Urothelium cell line (cell line): ENCODE measurements at regions not wholly inside any gene's neighbourhood (a gene's known extent, or its start where the extent isn't known, plus 50 kb on each side); places are given as distances from the start of the nearest gene placed in this dataset.

ENCODE experiments used
- DNase-seq: peaks from one replicate; pipeline ENCODE4 v3.0.0; 2011; ENCODE audit warnings: low spot score, mixed read lengths
- FAIRE-seq: peaks from 2 replicates; lab custom pipeline; 2011; peaks lifted over from hg19 to GRCh38; lab: Jason Lieb, UNC

- FAIRE-seq, result no peak
- no peak for DNase-seq
Observed at GRCh38 chr3:168341192-168341815, 245.6 kb upstream of the GOLIM4 start.

- no peak for FAIRE-seq
- DNase-seq, result no peak
Observed at GRCh38 chr3:168338161-168338560, 242.4 kb upstream of the GOLIM4 start.

DNA sequence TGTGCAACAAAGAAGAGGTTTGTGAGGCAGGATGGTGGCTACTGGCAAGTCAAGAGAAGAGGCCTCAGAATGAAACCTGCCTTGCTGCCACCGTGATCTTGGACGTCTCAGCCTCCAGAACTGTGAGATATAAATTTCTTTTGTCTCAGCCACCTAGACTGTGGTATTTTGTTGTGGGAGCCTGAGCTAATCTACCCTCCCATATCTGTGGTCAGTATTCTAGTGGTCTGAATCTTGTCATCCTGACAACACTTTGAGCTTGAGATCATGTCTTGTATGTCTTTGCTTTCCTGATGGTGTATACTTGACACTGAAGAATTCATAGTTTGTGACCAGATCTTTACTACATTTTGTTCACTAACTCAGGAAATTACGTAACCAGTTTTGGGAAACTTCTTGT is 240.6 kb upstream of the GOLIM4 start:
- FAIRE-seq, result no peak
- DNase-seq, result no peak

GRCh38 chr3:168333410-168333935 is 237.7 kb upstream of the GOLIM4 start:
- FAIRE-seq (no peak), DNase-seq (no peak)

- FAIRE-seq, result no peak
- no peak for DNase-seq
Observed at GRCh38 chr3:168331756-168332155, 236.0 kb upstream of the GOLIM4 start.

GRCh38 chr3:168330983-168331382 is 235.3 kb upstream of the GOLIM4 start:
- FAIRE-seq (no peak), DNase-seq (no peak)

- DNase-seq, result no peak
- FAIRE-seq, result no peak
Observed at GRCh38 chr3:168327856-168328255, 232.1 kb upstream of the GOLIM4 start.

DNA sequence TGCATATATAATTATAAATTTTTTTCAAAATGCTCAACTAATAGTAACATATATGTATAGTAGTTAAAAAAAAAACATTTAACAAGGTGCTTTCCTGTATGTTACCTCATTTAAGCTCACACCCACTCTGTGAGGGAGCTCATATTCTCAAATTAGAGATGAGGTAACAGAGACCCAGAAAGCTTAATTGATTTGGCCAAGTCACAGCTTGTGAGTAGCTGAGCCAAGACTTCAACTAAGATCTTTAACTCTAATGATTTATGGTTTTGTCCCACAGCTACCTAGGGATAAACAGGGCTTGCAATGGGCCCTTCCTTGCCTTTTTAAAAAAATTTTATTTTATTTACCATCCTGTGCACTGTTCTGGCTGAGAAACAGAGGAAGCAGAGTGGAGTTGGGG is 230.0 kb upstream of the GOLIM4 start:
- FAIRE-seq, result no peak
- DNase-seq, result no peak

- DNase-seq (no peak), FAIRE-seq (no peak)
Observed at GRCh38 chr3:168322941-168323340, 227.2 kb upstream of the GOLIM4 start.

- no peak for DNase-seq
- FAIRE-seq, result no peak
Observed at GRCh38 chr3:168314166-168314565, 218.4 kb upstream of the GOLIM4 start.

DNA sequence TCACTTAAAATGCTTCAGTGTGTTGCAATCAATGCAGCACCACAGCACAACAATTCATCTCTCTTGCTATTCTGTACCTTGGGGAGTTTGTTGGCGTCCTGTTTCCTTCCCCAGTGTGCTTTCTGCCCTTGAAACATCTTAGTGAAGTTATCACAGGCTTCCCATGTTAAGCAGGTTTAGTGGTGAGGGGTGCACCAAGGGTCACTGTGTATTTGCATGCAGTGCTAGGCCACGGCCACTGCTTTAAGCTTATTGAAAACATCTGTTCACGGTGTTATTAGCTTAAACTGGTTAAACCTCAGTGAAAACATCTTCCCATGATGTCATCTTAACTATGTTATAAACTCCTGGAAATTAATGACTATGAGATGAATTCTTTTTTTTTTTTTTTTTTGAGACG is 217.3 kb upstream of the GOLIM4 start:
- FAIRE-seq (no peak), DNase-seq (no peak)

DNA sequence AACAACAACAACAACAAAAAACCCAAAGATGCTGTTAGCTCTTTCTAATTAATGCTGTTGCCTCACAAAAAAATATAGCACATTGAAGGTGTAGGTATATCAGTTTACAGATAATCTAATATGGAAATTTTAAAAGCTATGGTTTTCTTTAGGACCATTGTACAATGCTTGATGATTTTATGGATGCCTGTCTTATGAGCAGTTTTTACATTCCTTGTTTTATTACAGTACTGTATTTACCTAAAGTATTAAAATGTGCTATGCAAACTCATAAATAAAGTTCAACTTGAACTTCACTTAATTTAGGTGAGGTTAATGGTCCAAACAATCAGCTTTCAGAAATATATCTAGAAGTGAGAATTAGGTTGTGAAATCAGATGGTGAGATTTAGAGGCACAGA is 212.2 kb upstream of the GOLIM4 start:
- DNase-seq (no peak), FAIRE-seq (no peak)

- no peak for DNase-seq
- no peak for FAIRE-seq
Observed at GRCh38 chr3:168295027-168295426, 199.3 kb upstream of the GOLIM4 start.

- no peak for FAIRE-seq
- DNase-seq, result no peak
Observed at GRCh38 chr3:168292296-168292695, 196.6 kb upstream of the GOLIM4 start.

DNA sequence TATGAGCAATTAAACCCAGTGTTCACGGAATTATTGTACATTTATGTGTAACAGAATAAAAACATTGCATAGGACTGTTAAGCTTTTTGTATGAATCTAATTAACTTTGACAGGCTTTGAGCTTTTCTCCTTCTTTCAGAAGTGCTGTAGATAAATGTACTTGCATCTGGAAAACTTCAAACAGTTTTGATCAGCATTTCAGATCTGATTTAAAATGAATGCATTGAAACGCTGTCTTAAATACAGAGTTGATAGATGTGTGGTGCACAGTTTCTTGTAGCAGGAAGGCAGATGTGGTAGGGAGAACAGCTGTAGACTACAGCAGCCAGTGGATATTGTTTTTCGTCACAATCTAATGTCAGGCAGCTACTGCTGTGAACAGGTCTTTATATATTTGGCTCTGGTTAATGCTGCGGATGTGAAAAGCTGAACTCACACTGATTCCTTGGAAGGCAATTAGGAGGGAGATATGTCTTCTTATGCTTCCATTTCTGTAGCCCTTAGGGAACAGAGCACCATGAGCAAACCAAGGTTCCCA is 193.8 kb upstream of the GOLIM4 start:
- FAIRE-seq (no peak), DNase-seq (no peak)

DNA sequence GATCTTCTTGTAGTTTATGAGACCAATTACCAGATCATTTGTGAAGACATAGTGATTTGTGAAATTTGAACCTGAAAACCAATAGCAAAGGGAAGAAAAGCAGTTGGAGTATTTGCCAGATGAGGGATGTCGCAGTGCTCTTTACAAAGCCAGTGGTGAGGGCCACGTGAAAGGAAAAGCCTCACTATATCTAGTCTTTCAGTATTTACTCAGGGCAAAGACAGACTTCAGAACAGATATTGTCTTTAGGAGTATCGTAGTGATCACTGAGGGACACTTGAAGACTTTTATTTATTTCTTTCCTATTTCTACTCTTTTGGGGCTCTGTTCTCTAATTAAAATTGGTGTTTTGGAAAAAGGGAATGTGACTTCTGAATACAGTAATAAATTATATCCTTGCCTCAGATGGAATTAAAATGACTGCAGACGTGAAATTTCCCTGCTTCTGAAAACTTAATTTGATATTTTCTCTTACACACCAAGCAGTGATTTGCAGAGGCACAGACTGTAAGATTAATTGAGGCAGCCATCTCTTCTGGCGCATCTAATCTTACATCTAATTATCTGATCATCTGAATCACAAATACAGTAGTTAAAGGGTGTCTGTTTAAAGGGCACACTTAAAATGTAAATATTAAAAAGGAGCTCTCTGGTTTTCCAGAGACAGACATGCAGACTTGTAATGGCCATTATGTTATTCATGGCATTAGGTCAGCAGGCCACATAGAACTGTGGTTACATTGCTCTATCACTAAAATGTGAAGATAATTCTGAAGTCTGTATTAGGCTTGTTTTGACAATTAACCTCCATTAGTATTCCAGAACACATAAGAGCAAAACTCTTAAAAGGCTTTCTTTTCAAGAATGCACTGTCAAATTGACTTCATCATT is 193.0 kb upstream of the GOLIM4 start:
- FAIRE-seq, result no peak
- DNase-seq, result no peak

DNA sequence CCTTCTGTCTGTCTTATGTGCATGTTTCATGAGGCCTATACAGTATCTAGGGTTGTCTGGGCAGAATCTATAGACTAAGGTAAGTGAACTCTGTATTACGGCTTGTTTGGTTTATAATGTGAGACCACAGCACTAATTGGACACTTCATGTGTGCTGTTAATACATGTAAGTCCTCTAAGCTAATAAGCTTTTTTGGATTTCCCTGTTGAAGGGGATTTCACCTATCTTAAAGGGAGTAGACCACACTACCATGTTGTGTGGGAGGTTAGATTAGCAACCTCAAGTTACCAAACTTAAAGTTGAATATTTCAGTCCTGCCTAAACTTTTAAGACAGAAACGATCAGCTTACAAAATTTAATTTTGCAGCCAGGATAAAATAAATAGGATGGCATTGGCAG is 189.8 kb upstream of the GOLIM4 start:
- FAIRE-seq (no peak), DNase-seq (no peak)

DNA sequence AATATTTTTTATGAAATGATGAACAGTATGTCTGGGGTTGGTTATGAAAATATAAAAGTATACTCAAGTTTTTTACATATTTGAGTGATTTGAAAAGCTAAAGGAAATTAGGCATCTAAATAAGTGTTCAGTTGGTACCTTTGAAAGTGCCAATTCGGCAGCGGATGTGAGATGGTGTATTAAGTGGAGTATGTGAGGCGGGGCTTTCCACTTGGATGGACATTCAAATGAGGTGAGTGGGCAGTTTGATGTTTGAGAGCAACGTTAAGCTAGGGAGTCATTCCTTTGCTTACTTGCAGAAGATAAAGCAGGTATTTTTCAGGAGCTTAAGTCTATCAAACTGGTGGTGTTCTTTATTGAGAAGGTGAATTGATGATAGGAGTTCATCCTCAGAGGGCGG is 189.0 kb upstream of the GOLIM4 start:
- FAIRE-seq (no peak), DNase-seq (no peak)

DNA sequence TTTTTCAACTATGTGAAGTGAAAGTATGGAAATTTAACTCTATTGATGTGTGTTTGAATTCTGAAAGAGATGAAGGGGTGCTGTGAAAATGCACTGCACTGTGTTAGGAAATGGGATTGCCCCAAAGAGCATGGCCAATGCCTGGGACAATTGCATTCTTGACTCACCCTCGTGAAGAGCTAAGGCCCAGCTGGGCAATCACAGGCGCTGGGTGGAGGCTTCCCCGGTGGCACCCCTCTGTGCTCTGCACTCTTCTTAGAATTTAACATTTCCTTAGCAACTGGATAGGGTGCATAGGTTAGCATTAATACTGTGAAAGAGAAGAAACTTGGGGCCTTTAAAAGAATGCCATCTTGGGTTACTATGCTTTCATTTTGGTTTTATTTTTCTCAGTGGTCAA is 179.9 kb upstream of the GOLIM4 start:
- DNase-seq, result no peak
- no peak for FAIRE-seq

GRCh38 chr3:168273917-168274316 is 178.2 kb upstream of the GOLIM4 start:
- FAIRE-seq (no peak), DNase-seq (no peak)

DNA sequence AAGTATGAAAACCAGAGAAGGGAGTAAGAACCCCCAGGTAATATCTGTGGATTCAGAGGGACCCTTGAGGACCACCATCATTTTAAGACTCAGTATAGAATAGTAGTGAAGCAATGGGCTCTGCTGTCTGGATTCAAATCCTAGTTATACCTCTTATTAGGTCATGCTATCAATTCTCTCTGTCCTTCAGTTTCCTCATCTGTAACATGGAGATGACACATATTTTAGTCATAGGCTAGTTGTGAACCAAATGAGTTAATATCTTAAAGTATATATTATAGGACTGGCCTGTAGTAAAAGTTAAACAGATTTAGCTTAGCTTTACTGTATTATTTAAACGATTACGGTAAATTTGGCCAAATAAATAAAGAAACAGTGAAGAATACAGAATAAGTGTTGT is 177.3 kb upstream of the GOLIM4 start:
- no peak for DNase-seq

More for the DNA sequence above, 177.3 kb upstream of the GOLIM4 start:
- no peak for FAIRE-seq
